HEK293 (cell line): ENCODE measurements at regions not wholly inside any gene's neighbourhood (a gene's known extent, or its start where the extent isn't known, plus 50 kb on each side); places are given as distances from the start of the nearest gene placed in this dataset.

ENCODE experiments used
- CTCF ChIA-PET: fragments of 350-600 bp; formaldehyde crosslinking; extraction: SDS; loops from one replicate; lab custom pipeline; 2021; ENCODE audit warnings: antibody characterized with exemption; lab: Yijun Ruan, JAX
- POLR2A ChIA-PET: fragments of 300-600 bp; formaldehyde crosslinking; extraction: SDS; loops from one replicate; lab custom pipeline; 2020; ENCODE audit warnings: antibody characterized with exemption, inconsistent platforms; lab: Yijun Ruan, JAX
- H3K27ac ChIP-seq: fragments of 200-500 bp; sonication (Bioruptor generic); 2 replicates; pipeline ENCODE4 v1.5.1; 2014; ENCODE audit warnings: low read depth, low read length, control low read depth, inconsistent platforms; ENCODE audit errors: extremely low read depth
- H3K36me3 ChIP-seq, 2 experiments: fragments of 200-500 bp in 1 of 2; sonication (Bioruptor generic) in 1 of 2; 1 replicate in 1 of 2; 2 replicates in 1 of 2; pipeline ENCODE4 v1.5.1; 2014 to 2017; ENCODE audit warnings: inconsistent platforms in 2 of 2, low read length in 2 of 2; ENCODE audit not compliant: control insufficient read depth in 2 of 2, insufficient read depth in 1 of 2
- H3K4me1 ChIP-seq: fragments of 200-500 bp; sonication (Bioruptor generic); 2 replicates; pipeline ENCODE4 v1.5.1; 2014; ENCODE audit warnings: mild to moderate bottlenecking, low read length, inconsistent platforms; ENCODE audit not compliant: control insufficient read depth, insufficient read depth
- H3K4me3 ChIP-seq: 2 replicates; pipeline ENCODE4 v1.5.1; 2011; ENCODE audit warnings: low read depth, mild to moderate bottlenecking, control low read depth, low read length, moderate library complexity
- H3K9me3 ChIP-seq: fragments of 200-500 bp; sonication (Bioruptor generic); 2 replicates; pipeline ENCODE4 v1.5.1; 2014; ENCODE audit warnings: low read depth, low read length, inconsistent platforms; ENCODE audit not compliant: control insufficient read depth, insufficient read depth
- OSR2 ChIP-seq: fragments of 450-650 bp; formaldehyde crosslinking; IDR thresholded peaks from 2 replicates; pipeline ENCODE4 v1.5.1; 2016; ENCODE audit warnings: missing biosample characterization, missing genetic modification characterization
- PRDM10 ChIP-seq: fragments of 450-650 bp; formaldehyde crosslinking; IDR thresholded peaks from 2 replicates; pipeline ENCODE4 v1.5.1; 2016; ENCODE audit warnings: missing biosample characterization, missing genetic modification characterization
- REPIN1 ChIP-seq: fragments of 450-650 bp; formaldehyde crosslinking; IDR thresholded peaks from 2 replicates; pipeline ENCODE4 v1.5.1; 2017; ENCODE audit warnings: missing biosample characterization, missing genetic modification characterization, low read depth
- TRIM28 ChIP-seq: IDR thresholded peaks from 2 replicates; pipeline ENCODE4 v1.6.1; 2011; ENCODE audit warnings: low read length, control low read depth, borderline replicate concordance
- ZNF16 ChIP-seq: fragments of 450-650 bp; formaldehyde crosslinking; IDR thresholded peaks from 2 replicates; pipeline ENCODE4 v1.5.1; 2016; ENCODE audit warnings: low read depth, missing biosample characterization, missing genetic modification characterization
- ZNF24 ChIP-seq: fragments of 450-650 bp; formaldehyde crosslinking; IDR thresholded peaks from 2 replicates; pipeline ENCODE4 v1.5.1; 2016; ENCODE audit warnings: missing biosample characterization, missing genetic modification characterization
- ZNF26 ChIP-seq: fragments of 450-650 bp; formaldehyde crosslinking; IDR thresholded peaks from 2 replicates; pipeline ENCODE4 v1.5.1; 2016; ENCODE audit warnings: missing biosample characterization, missing genetic modification characterization
- ZNF362 ChIP-seq: fragments of 450-650 bp; formaldehyde crosslinking; IDR thresholded peaks from 2 replicates; pipeline ENCODE4 v1.5.1; 2016; ENCODE audit warnings: missing biosample characterization, missing genetic modification characterization
- ZNF404 ChIP-seq: fragments of 450-650 bp; formaldehyde crosslinking; IDR thresholded peaks from 2 replicates; pipeline ENCODE4 v1.5.1; 2017; ENCODE audit warnings: missing biosample characterization, missing genetic modification characterization
- ZNF426 ChIP-seq: fragments of 450-650 bp; formaldehyde crosslinking; IDR thresholded peaks from 2 replicates; pipeline ENCODE4 v1.5.1; 2017; ENCODE audit warnings: missing biosample characterization, missing genetic modification characterization, mild to moderate bottlenecking, inconsistent platforms, moderate library complexity
- ZNF610 ChIP-seq: fragments of 450-650 bp; formaldehyde crosslinking; IDR thresholded peaks from 2 replicates; pipeline ENCODE4 v1.5.1; 2016; ENCODE audit warnings: missing biosample characterization, missing genetic modification characterization, borderline replicate concordance
- ZNF768 ChIP-seq: fragments of 450-650 bp; formaldehyde crosslinking; IDR thresholded peaks from 2 replicates; pipeline ENCODE4 v1.5.1; 2018; ENCODE audit warnings: missing biosample characterization, mild to moderate bottlenecking, missing genetic modification characterization
- ZNF843 ChIP-seq: fragments of 450-650 bp; formaldehyde crosslinking; IDR thresholded peaks from 2 replicates; pipeline ENCODE4 v1.5.1; 2016; ENCODE audit warnings: missing biosample characterization, missing genetic modification characterization
- TF ChIP-seq, protein P1 (sequence below): fragments of 450-650 bp; formaldehyde crosslinking; IDR thresholded peaks from 2 replicates; pipeline ENCODE4 v1.5.1; 2016; ENCODE audit warnings: missing biosample characterization, missing genetic modification characterization, low read depth

- ChIA-PET POLR2A (no interaction called here), CTCF (no interaction called here)
- no peaks in the 10 kb centered on the region for H3K36me3 ChIP-seq
- TF ChIP-seq, protein P1, sequence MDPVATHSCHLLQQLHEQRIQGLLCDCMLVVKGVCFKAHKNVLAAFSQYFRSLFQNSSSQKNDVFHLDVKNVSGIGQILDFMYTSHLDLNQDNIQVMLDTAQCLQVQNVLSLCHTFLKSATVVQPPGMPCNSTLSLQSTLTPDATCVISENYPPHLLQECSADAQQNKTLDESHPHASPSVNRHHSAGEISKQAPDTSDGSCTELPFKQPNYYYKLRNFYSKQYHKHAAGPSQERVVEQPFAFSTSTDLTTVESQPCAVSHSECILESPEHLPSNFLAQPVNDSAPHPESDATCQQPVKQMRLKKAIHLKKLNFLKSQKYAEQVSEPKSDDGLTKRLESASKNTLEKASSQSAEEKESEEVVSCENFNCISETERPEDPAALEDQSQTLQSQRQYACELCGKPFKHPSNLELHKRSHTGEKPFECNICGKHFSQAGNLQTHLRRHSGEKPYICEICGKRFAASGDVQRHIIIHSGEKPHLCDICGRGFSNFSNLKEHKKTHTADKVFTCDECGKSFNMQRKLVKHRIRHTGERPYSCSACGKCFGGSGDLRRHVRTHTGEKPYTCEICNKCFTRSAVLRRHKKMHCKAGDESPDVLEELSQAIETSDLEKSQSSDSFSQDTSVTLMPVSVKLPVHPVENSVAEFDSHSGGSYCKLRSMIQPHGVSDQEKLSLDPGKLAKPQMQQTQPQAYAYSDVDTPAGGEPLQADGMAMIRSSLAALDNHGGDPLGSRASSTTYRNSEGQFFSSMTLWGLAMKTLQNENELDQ, result no peak
- TF ChIP-seq ZNF16 (tag by site-specific recombination) (no peak), ZNF426 (tag by site-specific recombination) (no peak), ZNF362 (tag by site-specific recombination) (no peak), TRIM28 (no peak), ZNF26 (tag by site-specific recombination) (no peak), PRDM10 (tag by site-specific recombination) (no peak), ZNF768 (tag by site-specific recombination) (no peak), ZNF404 (tag by site-specific recombination) (no peak), ZNF843 (tag by site-specific recombination) (no peak), ZNF610 (tag by site-specific recombination) (no peak)
- H3K9me3 ChIP-seq, result no peaks in the 10 kb centered on the region
- H3K4me1 ChIP-seq, result no peaks in the 10 kb centered on the region
- H3K27ac ChIP-seq, result no peak overlapping the region
- H3K4me3 ChIP-seq, result no peak overlapping the region
These were observed 50.6 kb upstream of the IRX6 start for GRCh38 chr16:55273356-55273755.

DNA sequence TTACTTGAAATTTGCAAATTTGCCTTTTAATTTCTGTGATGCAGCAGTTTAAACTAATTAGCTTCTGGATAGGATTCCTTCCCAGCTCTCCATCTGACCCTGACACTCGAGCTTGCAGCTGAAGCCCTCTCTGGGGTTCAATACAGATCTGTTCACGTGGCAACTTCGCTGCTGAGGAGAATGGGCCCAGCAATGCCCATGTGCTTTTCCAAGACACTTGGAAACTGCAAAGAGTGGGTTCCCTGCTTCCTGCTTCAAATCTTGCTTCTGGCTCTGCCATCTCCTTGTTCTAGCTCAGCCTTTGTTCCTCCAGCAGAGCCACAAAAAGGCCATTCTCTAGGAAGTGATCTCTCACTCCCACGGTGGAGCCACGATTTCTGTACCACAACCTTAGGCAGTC, 50.0 kb upstream of the IRX6 start:
- TF ChIP-seq REPIN1 (tag by site-specific recombination) (no peak), ZNF24 (tag by site-specific recombination) (no peak), OSR2 (tag by site-specific recombination) (no peak)
- H3K4me1 ChIP-seq, result no peaks in the 10 kb centered on the region
- CTCF ChIA-PET, result no interaction called here
- no peak overlapping the region for H3K4me3 ChIP-seq
- no peaks in the 10 kb centered on the region for H3K36me3 ChIP-seq
- POLR2A ChIA-PET, result no interaction called here
- no peak overlapping the region for H3K27ac ChIP-seq
- no peaks in the 10 kb centered on the region for H3K9me3 ChIP-seq
